ENCODE measurements at regions not wholly inside any gene's neighbourhood (a gene's known extent, or its start where the extent isn't known, plus 50 kb on each side); places are given as distances from the start of the nearest gene placed in this dataset.

- Histone ChIP-seq H3K9me3 (ENCODE audit: low read length) (no peaks in the 10 kb centered on the region), H3K79me2 (ENCODE audit: insufficient read depth, low read length) (no peaks in the 10 kb centered on the region), H2AFZ (ENCODE audit: low read length) (no peak overlapping the region), H3K4me3 (replicated peaks in 1 of 3; ENCODE audit: insufficient read depth in 1 of 3, low read depth in 2 of 3, low read length in 3 of 3) (no peak overlapping the region), H3K27me3 (ENCODE audit: control insufficient read depth in 1 of 2, insufficient read depth in 2 of 2, low read length in 2 of 2) (0 out of 5 replicates have a peak, but pooled peaks cover 0 to 3% of the 10 kb centered on the region in 2 experiments), H3K4me1 (ENCODE audit: insufficient read depth, low read length) (0 out of 2 replicates have a peak, but pooled peaks cover 7% of the 10 kb centered on the region), H3K36me3 (replicated peaks in 1 of 2; ENCODE audit: control insufficient read depth in 1 of 2, insufficient read depth in 2 of 2, low read length in 2 of 2) (no peaks in the 10 kb centered on the region), H3K4me2 (ENCODE audit: low read depth, low read length) (no peak overlapping the region), H3K9ac (ENCODE audit: insufficient read depth, low read depth, low read length) (no peak overlapping the region), H4K20me1 (ENCODE audit: insufficient read depth, low read length) (no peaks in the 10 kb centered on the region), H3K27ac (ENCODE audit: extremely low read length, insufficient read depth, low read length) (no peak overlapping the region)
- TF ChIP-seq PATZ1 (CRISPR knock-in tag; IDR thresholded peaks at IDR 0.05) (no peak), PHF5A (CRISPR knock-in tag; IDR thresholded peaks at IDR 0.05; ENCODE audit: low read depth, unreplicated experiment) (no peak)
- BruUV-seq (replicated peaks) = no TSS peak
- intact Hi-C loops (cut with micrococcal nuclease; ENCODE audit: unreplicated experiment) = no loop called here
- ATAC-seq (no peak), DNase-seq (ENCODE audit: low spot score) (no peak), FAIRE-seq (no peak)
- CTCF ChIA-PET (ENCODE audit: low intra/inter-chr PET ratio, low total read pairs) = no interaction called here
- POLR2A ChIA-PET = no interaction called here
- 61% methylated on average over 5 of the region's 5 CpGs for WGBS (ENCODE audit: low lambda C conversion rate)
- in situ Hi-C loops (cut with HindIII; ENCODE audit: extremely low pct_ligation_motif_present, low pct_unique_long_range_greater_than_20kb) = no loop called here
Observed at GRCh38 chr6:14871221-14871620, 374.6 kb upstream of the JARID2 start.

- Histone ChIP-seq H3K36me3 (replicated peaks in 1 of 2; ENCODE audit: control insufficient read depth in 1 of 2, insufficient read depth in 2 of 2, low read length in 2 of 2) (no peaks in the 10 kb centered on the region), H3K9ac (ENCODE audit: insufficient read depth, low read depth, low read length) (no peak overlapping the region), H3K9me3 (ENCODE audit: low read length) (no peaks in the 10 kb centered on the region), H3K4me2 (ENCODE audit: low read depth, low read length) (no peak overlapping the region), H2AFZ (ENCODE audit: low read length) (no peak overlapping the region), H3K4me1 (ENCODE audit: insufficient read depth, low read length) (0 out of 2 replicates have a peak, but pooled peaks cover 7% of the 10 kb centered on the region), H3K4me3 (replicated peaks in 1 of 3; ENCODE audit: insufficient read depth in 1 of 3, low read depth in 2 of 3, low read length in 3 of 3) (no peak overlapping the region), H4K20me1 (ENCODE audit: insufficient read depth, low read length) (no peaks in the 10 kb centered on the region), H3K27me3 (ENCODE audit: control insufficient read depth in 1 of 2, insufficient read depth in 2 of 2, low read length in 2 of 2) (0 out of 5 replicates have a peak, but pooled peaks cover 0 to 3% of the 10 kb centered on the region in 2 experiments), H3K79me2 (ENCODE audit: insufficient read depth, low read length) (no peaks in the 10 kb centered on the region), H3K27ac (ENCODE audit: extremely low read length, insufficient read depth, low read length) (no peak overlapping the region)
- BruUV-seq (replicated peaks) = no TSS peak
- ATAC-seq = no peak
- no peak for FAIRE-seq
- POLR2A ChIA-PET = no interaction called here
- CTCF ChIA-PET (ENCODE audit: low intra/inter-chr PET ratio, low total read pairs) = no interaction called here
- in situ Hi-C loops (cut with HindIII; ENCODE audit: extremely low pct_ligation_motif_present, low pct_unique_long_range_greater_than_20kb) = no loop called here
- intact Hi-C loops (cut with micrococcal nuclease; ENCODE audit: unreplicated experiment) = no loop called here
- no peak for DNase-seq (ENCODE audit: low spot score)
- WGBS (ENCODE audit: low lambda C conversion rate) = 15% methylated on average over 2 of the region's 2 CpGs
- no peak for TF ChIP-seq CREB1 (IDR thresholded peaks at IDR 0.05)
- no peak for TF ChIP-seq CREB1 (CRISPR knock-in tag; IDR thresholded peaks at IDR 0.05)
- no peak for TF ChIP-seq SP5 (CRISPR knock-in tag; IDR thresholded peaks at IDR 0.05; ENCODE audit: borderline replicate concordance, low read depth)
- TF ChIP-seq CCDC6 (CRISPR knock-in tag; IDR thresholded peaks at IDR 0.05) = no peak
- no peak for TF ChIP-seq SP4 (CRISPR knock-in tag; IDR thresholded peaks at IDR 0.05)
- TF ChIP-seq ZNF646 (CRISPR knock-in tag; IDR thresholded peaks at IDR 0.05) = no peak
Observed at GRCh38 chr6:14873101-14873500, 372.8 kb upstream of the JARID2 start.

Measured in HepG2 (cell line).